ENCODE measurements at regions not wholly inside any gene's neighbourhood (a gene's known extent, or its start where the extent isn't known, plus 50 kb on each side); places are given as distances from the start of the nearest gene placed in this dataset.

DNA sequence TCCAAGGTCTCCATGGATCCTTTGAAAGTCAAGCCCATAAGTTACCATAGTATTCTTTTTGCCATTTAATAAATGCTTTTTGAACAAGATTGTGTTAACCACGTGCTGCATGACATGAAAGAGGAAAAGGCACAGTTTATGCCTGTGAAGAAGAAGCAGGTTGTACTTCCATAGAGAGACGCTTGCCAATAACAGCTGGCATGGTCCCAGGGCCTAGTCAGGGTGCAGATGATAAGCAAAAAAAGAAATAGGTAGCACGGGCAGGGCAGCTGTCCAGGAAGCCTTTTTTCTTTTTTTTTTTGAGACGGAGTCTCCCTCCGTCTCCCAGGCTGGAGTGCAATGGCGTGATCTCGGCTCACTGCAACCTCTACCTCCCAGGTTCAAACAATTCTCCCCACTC, 71.8 kb upstream of the CLINT1 start:
- Histone ChIP-seq H3K27ac (no peak overlapping the region), H3K4me1 (replicated peaks in 1 of 2) (no peaks in the 10 kb centered on the region), H3K36me3 (replicated peaks in 1 of 2) (no peaks in the 10 kb centered on the region), H3K9me3 (replicated peaks in 1 of 3) (no peaks in the 10 kb centered on the region), H3K4me3 (no peak overlapping the region), H3K27me3 (no peaks in the 10 kb centered on the region)
- intact Hi-C loops (cut with DNase I), result no loop called here
- DNase-seq, result peak; percentile 38 to 75 (median 61)
- 24 to 36% (median 29%) methylated on average over 7 of the region's 7 CpGs for WGBS, 4 donors
- TF ChIP-seq, protein P1, sequence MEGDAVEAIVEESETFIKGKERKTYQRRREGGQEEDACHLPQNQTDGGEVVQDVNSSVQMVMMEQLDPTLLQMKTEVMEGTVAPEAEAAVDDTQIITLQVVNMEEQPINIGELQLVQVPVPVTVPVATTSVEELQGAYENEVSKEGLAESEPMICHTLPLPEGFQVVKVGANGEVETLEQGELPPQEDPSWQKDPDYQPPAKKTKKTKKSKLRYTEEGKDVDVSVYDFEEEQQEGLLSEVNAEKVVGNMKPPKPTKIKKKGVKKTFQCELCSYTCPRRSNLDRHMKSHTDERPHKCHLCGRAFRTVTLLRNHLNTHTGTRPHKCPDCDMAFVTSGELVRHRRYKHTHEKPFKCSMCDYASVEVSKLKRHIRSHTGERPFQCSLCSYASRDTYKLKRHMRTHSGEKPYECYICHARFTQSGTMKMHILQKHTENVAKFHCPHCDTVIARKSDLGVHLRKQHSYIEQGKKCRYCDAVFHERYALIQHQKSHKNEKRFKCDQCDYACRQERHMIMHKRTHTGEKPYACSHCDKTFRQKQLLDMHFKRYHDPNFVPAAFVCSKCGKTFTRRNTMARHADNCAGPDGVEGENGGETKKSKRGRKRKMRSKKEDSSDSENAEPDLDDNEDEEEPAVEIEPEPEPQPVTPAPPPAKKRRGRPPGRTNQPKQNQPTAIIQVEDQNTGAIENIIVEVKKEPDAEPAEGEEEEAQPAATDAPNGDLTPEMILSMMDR (IDR thresholded peaks at IDR 0.05), result no peak
- TF ChIP-seq POLR2A (IDR thresholded peaks at IDR 0.05), result no peak

DNA sequence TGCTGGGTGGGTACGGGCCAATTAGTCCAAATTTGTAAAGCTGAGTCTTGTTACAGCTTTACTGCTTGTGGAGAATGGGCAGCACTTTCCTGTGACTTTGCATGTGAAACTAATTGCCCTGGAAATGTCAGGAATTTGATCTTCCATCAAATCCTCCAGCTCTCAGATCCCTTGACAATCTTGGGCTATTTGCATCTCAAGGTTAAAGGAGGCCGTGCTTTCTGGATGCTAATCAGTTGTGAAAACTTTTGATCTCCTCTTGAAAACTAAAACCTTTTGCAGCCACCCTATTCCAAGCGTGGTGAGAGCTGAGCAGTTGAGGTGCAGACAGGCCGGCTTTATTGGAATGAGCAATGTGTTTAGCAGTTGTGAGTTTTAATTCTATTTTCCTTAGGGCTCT, 68.0 kb upstream of the CLINT1 start:
- WGBS, 4 donors, result 75 to 84% (median 78%) methylated on average over 4 of the region's 4 CpGs
- no peaks in the 10 kb centered on the region for H3K27me3 ChIP-seq
- H3K4me1 ChIP-seq (replicated peaks in 1 of 2), result no peaks in the 10 kb centered on the region
- H3K9me3 ChIP-seq (replicated peaks in 1 of 3), result no peaks in the 10 kb centered on the region
- H3K27ac ChIP-seq, result no peak overlapping the region
- no peak for TF ChIP-seq POLR2A (IDR thresholded peaks at IDR 0.05)
- TF ChIP-seq, protein P1 (IDR thresholded peaks at IDR 0.05), result no peak
- no peak overlapping the region for H3K4me3 ChIP-seq
- no peak for DNase-seq
- intact Hi-C loops (cut with DNase I), result no loop called here
- no peaks in the 10 kb centered on the region for H3K36me3 ChIP-seq (replicated peaks in 1 of 2)

DNA sequence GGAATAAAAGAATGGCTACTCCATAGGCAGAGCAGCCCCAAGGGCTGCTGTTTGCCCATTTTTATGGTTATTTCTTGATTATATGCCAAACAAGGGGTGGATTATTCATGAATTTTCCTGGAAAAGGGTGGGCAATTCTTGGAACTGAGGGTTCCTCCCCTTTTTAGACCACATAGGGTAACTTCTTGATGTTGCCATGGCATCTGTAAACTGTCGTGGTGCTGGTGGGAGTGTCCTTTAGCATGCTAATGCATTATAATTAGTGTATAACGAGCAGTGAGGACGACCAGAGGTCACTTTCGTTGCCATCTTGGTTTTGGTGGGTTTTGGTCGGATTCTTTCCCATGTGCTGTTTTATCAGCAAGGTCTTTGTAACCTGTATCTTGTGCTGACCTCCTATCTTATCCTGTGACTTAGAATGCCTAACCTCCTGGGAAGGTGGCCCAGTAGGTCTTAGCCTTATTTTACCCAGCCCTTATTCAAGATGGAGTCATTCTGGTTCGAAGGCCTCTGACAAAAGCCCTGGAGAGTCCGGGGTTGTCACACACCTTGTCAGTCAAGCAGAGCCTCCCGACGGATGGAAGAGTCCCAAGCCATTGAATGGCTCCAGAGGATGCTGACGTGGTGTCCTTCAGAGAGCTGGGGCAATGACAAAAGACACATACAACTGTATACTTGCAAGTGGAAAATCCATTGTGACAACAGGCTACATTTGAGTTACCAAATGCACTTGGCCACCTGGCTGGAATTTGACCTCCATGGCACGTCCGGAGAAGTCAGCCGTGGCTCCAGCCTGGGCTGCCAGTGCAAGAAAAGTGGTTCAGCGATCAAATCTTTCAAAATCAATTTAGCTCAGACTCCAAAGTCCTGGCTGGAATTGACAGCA, 67.1 kb upstream of the CLINT1 start:
- TF ChIP-seq POLR2A (IDR thresholded peaks at IDR 0.05), result no peak
- TF ChIP-seq, protein P1 (IDR thresholded peaks at IDR 0.05), result no peak
- no peak for DNase-seq
- Histone ChIP-seq H3K36me3 (replicated peaks in 1 of 2) (no peaks in the 10 kb centered on the region), H3K27me3 (no peaks in the 10 kb centered on the region), H3K4me1 (replicated peaks in 1 of 2) (no peaks in the 10 kb centered on the region), H3K4me3 (no peak overlapping the region), H3K9me3 (replicated peaks in 1 of 3) (no peaks in the 10 kb centered on the region), H3K27ac (no peak overlapping the region)
- WGBS, 4 donors, result 80 to 89% (median 87%) methylated on average over 14 of the region's 14 CpGs
- intact Hi-C loops (cut with DNase I), result no loop called here

DNA sequence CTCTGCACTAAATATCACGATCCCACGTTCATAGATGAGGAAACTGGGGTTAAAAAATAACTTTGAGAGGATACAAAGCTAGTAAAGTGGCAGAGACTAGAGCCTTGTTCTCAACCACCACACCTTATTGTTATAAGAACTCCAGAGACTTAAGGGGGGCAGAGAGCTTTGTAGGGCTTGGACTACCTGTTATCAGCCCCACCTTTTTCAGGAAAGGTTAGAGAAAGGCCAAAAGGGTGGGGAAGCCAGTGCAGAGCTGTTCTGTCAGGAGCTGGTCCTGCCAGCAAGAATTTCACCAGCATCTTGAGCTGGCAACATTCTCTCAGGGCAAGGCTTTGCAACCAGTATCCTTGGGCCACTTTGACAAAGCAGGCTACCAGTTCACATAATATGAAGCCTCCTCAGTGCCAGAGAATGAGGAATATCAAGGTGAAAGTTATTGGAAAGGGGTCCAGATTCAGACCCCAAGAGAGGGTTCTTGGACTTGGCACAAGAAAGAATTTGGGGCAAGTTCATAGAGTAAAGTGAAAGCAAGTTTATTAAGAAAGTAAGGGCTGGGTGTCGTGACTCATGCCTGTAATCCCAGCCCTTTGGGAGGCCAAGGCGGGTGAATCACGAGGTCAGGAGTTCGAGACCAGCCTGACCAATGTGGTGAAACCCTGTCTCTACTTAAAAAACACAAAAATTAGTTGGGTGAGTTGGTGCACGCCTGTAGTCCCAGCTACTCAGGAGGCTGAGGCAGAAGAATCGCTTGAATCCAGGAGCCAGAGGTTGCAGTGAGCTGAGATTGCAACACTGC, 66.2 kb upstream of the CLINT1 start:
- no peaks in the 10 kb centered on the region for H3K4me1 ChIP-seq (replicated peaks in 1 of 2)
- no peaks in the 10 kb centered on the region for H3K36me3 ChIP-seq (replicated peaks in 1 of 2)
- no peak for DNase-seq
- no peak overlapping the region for H3K4me3 ChIP-seq
- no peaks in the 10 kb centered on the region for H3K9me3 ChIP-seq (replicated peaks in 1 of 3)
- intact Hi-C loops (cut with DNase I), result no loop called here
- WGBS, 4 donors, result 88 to 90% (median 89%) methylated on average over 8 of the region's 8 CpGs
- H3K27ac ChIP-seq, result no peak overlapping the region
- no peaks in the 10 kb centered on the region for H3K27me3 ChIP-seq
- TF ChIP-seq POLR2A (IDR thresholded peaks at IDR 0.05), result no peak
- TF ChIP-seq, protein P1 (IDR thresholded peaks at IDR 0.05), result no peak

Data from adrenal gland (tissue), 9 donors.